ENCODE measurements at regions not wholly inside any gene's neighbourhood (a gene's known extent, or its start where the extent isn't known, plus 50 kb on each side); places are given as distances from the start of the nearest gene placed in this dataset.

DNA sequence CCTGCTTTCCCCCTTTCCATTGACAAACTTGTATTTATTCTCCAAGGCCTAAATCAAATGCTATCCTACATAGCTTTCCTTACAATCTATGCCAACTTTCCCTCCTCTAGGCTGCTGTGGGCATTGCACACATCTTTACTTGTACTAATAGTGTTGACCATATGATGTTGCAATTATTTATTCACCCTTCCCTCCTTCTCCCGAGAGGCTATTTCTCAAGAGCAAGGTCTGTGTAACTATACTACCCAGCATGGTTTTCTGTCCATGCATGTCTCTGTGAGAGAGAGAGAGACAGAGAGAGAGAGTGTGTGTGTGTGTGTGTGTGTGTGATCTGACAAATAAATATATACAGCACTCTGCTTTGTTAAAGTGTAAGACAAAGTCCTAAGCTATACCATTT, 63.8 kb downstream of the GTPBP8 start:
- DNase-seq (ENCODE audit: extremely low read depth in 1 of 4, low spot score in 3 of 4) (no peak), FAIRE-seq (no peak), ATAC-seq (no peak)
- POLR2A ChIA-PET = no interaction called here
- H3K36me3 ChIP-seq (ENCODE audit: control insufficient read depth, insufficient read depth, low read length) = no peaks in the 10 kb centered on the region
- intact Hi-C loops (cut with micrococcal nuclease) = loop anchor here (5.0 to 10.0 kb wide), 2 partner anchors 438 to 570 kb away; no protein-coding TSS in a partner anchor
- no peak overlapping the region for H3K27ac ChIP-seq (ENCODE audit: extremely low read depth, low read depth, low read length)
- no peaks in the 10 kb centered on the region for H3K9me1 ChIP-seq (ENCODE audit: control insufficient read depth, insufficient read depth, low read length)
- H3K4me2 ChIP-seq (ENCODE audit: insufficient read depth, low read length) = no peak overlapping the region
- no peaks in the 10 kb centered on the region; a peak in 1 of 5 replicates for H3K27me3 ChIP-seq (ENCODE audit: control insufficient read depth in 2 of 2, insufficient read depth in 2 of 2, low read length in 2 of 2)
- H3K79me2 ChIP-seq (ENCODE audit: control insufficient read depth, insufficient read depth, low read length) = no peaks in the 10 kb centered on the region
- no peaks in the 10 kb centered on the region for H3K9me3 ChIP-seq (replicated peaks; ENCODE audit: control insufficient read depth, insufficient read depth, low read depth, low read length)
- WGBS (ENCODE audit: insufficient coverage, low coverage, missing lambda C conversion rate) = 0% methylated on average over 1 of the region's 1 CpG
- no TSS peak for BruUV-seq (replicated peaks)
- in situ Hi-C loops (cut with MboI) = loop anchor here (25.0 kb wide), 1 partner anchor 558 kb away; no protein-coding TSS in a partner anchor
- H3K4me3 ChIP-seq = no peak overlapping the region
- H4K20me1 ChIP-seq (replicated peaks; ENCODE audit: control insufficient read depth, insufficient read depth, low read length) = no peaks in the 10 kb centered on the region
- no peaks in the 10 kb centered on the region; a peak in 2 of 5 replicates for H3K4me1 ChIP-seq (replicated peaks in 1 of 2; ENCODE audit: control insufficient read depth in 2 of 2, insufficient read depth in 2 of 2, low read length in 2 of 2)
- no peak overlapping the region for H2AFZ ChIP-seq (ENCODE audit: low read depth, low read length)
- H3K9ac ChIP-seq (ENCODE audit: insufficient read depth in 1 of 2, low read depth in 2 of 2, low read length in 2 of 2) = no peak overlapping the region
- CTCF ChIA-PET (ENCODE audit: low intra/inter-chr PET ratio) = no interaction called here
- TF ChIP-seq ZNF407 (IDR thresholded peaks at IDR 0.05; ENCODE audit: low read depth) = no peak
- TF ChIP-seq TARDBP (IDR thresholded peaks at IDR 0.05) = no peak
- TF ChIP-seq RHOXF2B (CRISPR knock-in tag; conservative IDR thresholded peaks at IDR 0.05) = no peak
- TF ChIP-seq NFIC (IDR thresholded peaks at IDR 0.05) = no peak
- TF ChIP-seq, protein P1, sequence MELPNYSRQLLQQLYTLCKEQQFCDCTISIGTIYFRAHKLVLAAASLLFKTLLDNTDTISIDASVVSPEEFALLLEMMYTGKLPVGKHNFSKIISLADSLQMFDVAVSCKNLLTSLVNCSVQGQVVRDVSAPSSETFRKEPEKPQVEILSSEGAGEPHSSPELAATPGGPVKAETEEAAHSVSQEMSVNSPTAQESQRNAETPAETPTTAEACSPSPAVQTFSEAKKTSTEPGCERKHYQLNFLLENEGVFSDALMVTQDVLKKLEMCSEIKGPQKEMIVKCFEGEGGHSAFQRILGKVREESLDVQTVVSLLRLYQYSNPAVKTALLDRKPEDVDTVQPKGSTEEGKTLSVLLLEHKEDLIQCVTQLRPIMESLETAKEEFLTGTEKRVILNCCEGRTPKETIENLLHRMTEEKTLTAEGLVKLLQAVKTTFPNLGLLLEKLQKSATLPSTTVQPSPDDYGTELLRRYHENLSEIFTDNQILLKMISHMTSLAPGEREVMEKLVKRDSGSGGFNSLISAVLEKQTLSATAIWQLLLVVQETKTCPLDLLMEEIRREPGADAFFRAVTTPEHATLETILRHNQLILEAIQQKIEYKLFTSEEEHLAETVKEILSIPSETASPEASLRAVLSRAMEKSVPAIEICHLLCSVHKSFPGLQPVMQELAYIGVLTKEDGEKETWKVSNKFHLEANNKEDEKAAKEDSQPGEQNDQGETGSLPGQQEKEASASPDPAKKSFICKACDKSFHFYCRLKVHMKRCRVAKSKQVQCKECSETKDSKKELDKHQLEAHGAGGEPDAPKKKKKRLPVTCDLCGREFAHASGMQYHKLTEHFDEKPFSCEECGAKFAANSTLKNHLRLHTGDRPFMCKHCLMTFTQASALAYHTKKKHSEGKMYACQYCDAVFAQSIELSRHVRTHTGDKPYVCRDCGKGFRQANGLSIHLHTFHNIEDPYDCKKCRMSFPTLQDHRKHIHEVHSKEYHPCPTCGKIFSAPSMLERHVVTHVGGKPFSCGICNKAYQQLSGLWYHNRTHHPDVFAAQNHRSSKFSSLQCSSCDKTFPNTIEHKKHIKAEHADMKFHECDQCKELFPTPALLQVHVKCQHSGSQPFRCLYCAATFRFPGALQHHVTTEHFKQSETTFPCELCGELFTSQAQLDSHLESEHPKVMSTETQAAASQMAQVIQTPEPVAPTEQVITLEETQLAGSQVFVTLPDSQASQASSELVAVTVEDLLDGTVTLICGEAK (IDR thresholded peaks at IDR 0.05) = no peak
- TF ChIP-seq, protein P1 (CRISPR knock-in tag; IDR thresholded peaks at IDR 0.05) = no peak
- TF ChIP-seq TCFL5 (CRISPR knock-in tag; conservative IDR thresholded peaks at IDR 0.05) = no peak

All from K562 (cell line).